ENCODE measurements at regions not wholly inside any gene's neighbourhood (a gene's known extent, or its start where the extent isn't known, plus 50 kb on each side); places are given as distances from the start of the nearest gene placed in this dataset.

DNA sequence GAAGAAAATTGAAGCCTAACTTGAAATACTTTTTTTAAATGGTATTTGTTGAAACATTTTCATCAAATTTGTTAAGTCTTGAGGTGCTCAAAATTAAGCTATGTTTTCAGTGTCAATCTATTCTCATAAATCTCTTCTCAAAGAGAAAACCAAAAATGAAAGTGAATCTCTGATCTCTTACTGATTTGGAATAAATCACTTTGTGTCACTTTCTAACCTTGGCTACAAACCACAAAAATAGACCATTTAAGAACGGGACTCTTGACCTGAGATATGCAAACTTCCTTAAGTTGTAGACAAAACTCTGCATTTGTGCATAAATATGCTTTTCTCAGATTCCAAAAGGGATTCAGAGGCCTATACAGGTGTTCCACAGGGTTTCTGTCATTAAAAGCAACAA, 192.9 kb downstream of the SEC23A start (continued):
- TF ChIP-seq, protein P1, sequence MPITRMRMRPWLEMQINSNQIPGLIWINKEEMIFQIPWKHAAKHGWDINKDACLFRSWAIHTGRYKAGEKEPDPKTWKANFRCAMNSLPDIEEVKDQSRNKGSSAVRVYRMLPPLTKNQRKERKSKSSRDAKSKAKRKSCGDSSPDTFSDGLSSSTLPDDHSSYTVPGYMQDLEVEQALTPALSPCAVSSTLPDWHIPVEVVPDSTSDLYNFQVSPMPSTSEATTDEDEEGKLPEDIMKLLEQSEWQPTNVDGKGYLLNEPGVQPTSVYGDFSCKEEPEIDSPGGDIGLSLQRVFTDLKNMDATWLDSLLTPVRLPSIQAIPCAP (CRISPR knock-in tag; IDR thresholded peaks at IDR 0.05): no peak
- TF ChIP-seq, protein P2, sequence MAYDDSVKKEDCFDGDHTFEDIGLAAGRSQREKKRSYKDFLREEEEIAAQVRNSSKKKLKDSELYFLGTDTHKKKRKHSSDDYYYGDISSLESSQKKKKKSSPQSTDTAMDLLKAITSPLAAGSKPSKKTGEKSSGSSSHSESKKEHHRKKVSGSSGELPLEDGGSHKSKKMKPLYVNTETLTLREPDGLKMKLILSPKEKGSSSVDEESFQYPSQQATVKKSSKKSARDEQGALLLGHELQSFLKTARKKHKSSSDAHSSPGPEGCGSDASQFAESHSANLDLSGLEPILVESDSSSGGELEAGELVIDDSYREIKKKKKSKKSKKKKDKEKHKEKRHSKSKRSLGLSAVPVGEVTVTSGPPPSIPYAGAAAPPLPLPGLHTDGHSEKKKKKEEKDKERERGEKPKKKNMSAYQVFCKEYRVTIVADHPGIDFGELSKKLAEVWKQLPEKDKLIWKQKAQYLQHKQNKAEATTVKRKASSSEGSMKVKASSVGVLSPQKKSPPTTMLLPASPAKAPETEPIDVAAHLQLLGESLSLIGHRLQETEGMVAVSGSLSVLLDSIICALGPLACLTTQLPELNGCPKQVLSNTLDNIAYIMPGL (CRISPR knock-in tag; IDR thresholded peaks at IDR 0.05): no peak
- TF ChIP-seq, protein P3, sequence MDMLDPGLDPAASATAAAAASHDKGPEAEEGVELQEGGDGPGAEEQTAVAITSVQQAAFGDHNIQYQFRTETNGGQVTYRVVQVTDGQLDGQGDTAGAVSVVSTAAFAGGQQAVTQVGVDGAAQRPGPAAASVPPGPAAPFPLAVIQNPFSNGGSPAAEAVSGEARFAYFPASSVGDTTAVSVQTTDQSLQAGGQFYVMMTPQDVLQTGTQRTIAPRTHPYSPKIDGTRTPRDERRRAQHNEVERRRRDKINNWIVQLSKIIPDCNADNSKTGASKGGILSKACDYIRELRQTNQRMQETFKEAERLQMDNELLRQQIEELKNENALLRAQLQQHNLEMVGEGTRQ (CRISPR knock-in tag; IDR thresholded peaks at IDR 0.05): no peak
- TF ChIP-seq SMAD4 (CRISPR knock-in tag; IDR thresholded peaks at IDR 0.05): no peak
- no peak for TF ChIP-seq ZNF396 (CRISPR knock-in tag; IDR thresholded peaks at IDR 0.05; ENCODE audit: borderline replicate concordance)
- no peak for TF ChIP-seq FOXP1 (CRISPR knock-in tag; IDR thresholded peaks at IDR 0.05; ENCODE audit: borderline replicate concordance)
- no peak for TF ChIP-seq FOXK1 (CRISPR knock-in tag; IDR thresholded peaks at IDR 0.05)
- TF ChIP-seq ZNF232 (CRISPR knock-in tag; IDR thresholded peaks at IDR 0.05): no peak

DNA sequence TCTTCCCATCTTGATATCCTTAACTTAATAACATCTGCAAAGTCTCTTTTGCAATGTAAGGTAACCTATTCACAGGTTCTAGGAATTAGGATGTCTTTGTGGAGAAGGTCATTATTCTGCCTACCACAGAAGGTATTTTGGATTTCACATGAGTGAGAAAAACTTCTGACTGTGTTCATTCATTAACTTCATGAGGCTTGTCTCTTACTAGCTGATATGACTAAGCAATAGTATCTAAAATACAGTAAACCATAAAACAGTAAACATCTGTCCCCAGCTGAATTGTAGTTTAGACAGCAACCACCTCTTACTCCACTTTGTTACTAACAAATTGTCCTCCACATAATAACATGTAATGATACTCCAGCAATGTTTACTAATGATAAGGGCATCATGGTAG, 198.1 kb downstream of the SEC23A start:
- no peak for DNase-seq (ENCODE audit: low spot score)
- no peaks in the 10 kb centered on the region for H3K27me3 Mint-ChIP-seq (ENCODE audit: low read depth)
- CTCF ChIA-PET: no interaction called here

DNA sequence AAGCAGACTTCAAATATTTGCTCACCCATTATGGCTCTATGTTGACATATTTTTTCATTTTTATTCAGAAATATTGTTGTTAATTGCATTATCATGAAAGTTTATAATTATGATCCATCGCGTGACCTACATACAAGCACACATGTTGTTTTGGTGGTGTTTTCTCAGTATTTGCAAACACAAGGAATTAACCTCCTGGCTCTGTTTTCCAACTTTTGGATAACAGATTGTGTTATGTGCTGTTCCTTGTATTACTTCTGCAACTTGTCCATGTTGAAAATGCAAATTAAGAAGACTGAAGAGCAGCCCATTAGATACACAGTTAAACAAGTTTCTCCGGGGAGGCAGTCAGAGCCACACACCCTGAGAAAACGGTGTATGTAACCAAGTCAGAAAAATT, 201.2 kb downstream of the SEC23A start:
- CTCF ChIA-PET: no interaction called here
- Mint-ChIP-seq H3K27ac (no peak overlapping the region), H3K4me3 (no peak overlapping the region), H3K4me1 (no peaks in the 10 kb centered on the region), H3K9me3 (no peaks in the 10 kb centered on the region), H3K27me3 (ENCODE audit: low read depth) (no peaks in the 10 kb centered on the region), H3K36me3 (no peaks in the 10 kb centered on the region)
- DNase-seq (ENCODE audit: low spot score) (no peak), ATAC-seq (no peak)
- POLR2A ChIA-PET: no interaction called here
- TF ChIP-seq RORB (CRISPR knock-in tag; IDR thresholded peaks at IDR 0.05) (no peak), FOXP1 (CRISPR knock-in tag; IDR thresholded peaks at IDR 0.05; ENCODE audit: borderline replicate concordance) (no peak)

More for the DNA sequence above, 198.1 kb downstream of the SEC23A start:
- TF ChIP-seq, protein P1 (CRISPR knock-in tag; IDR thresholded peaks at IDR 0.05): no peak
- TF ChIP-seq GRHL2 (CRISPR knock-in tag; IDR thresholded peaks at IDR 0.05; ENCODE audit: insufficient replicate concordance, severe bottlenecking) (no peak), SMAD4 (CRISPR knock-in tag; IDR thresholded peaks at IDR 0.05) (no peak), ZBTB21 (CRISPR knock-in tag; IDR thresholded peaks at IDR 0.05; ENCODE audit: borderline replicate concordance) (no peak)
- H3K4me1 Mint-ChIP-seq: no peaks in the 10 kb centered on the region
- ATAC-seq: no peak
- POLR2A ChIA-PET: no interaction called here
- H3K36me3 Mint-ChIP-seq: no peaks in the 10 kb centered on the region
- no peak overlapping the region for H3K4me3 Mint-ChIP-seq
- H3K27ac Mint-ChIP-seq: no peak overlapping the region
- no peaks in the 10 kb centered on the region for H3K9me3 Mint-ChIP-seq

DNA sequence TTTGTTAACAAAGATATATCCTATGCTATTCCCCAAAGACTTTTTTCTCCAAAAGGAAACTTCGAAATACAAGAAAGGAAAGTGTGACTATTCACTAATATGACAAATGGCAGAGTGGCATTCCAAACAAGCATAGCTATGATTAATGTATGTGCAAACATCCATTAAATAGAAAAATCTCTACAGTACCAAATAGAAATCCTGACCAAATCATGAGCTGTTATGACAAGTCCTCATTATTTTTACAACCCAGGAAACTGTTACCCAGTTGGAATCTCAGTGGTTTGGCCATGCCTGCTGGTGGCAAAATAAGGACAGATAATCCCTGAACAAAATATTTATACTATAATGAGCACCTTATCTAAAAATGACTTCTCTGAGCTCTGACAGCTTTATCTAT, 202.1 kb downstream of the SEC23A start:
- H3K27me3 Mint-ChIP-seq (ENCODE audit: low read depth): no peaks in the 10 kb centered on the region
- ATAC-seq: no peak
- H3K36me3 Mint-ChIP-seq: no peaks in the 10 kb centered on the region
- no peaks in the 10 kb centered on the region for H3K9me3 Mint-ChIP-seq
- no peaks in the 10 kb centered on the region for H3K4me1 Mint-ChIP-seq
- TF ChIP-seq, protein P4, sequence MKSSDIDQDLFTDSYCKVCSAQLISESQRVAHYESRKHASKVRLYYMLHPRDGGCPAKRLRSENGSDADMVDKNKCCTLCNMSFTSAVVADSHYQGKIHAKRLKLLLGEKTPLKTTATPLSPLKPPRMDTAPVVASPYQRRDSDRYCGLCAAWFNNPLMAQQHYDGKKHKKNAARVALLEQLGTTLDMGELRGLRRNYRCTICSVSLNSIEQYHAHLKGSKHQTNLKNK (CRISPR knock-in tag; IDR thresholded peaks at IDR 0.05): no peak
- no peak for TF ChIP-seq CBFB (CRISPR knock-in tag; IDR thresholded peaks at IDR 0.05; ENCODE audit: low read depth)
- no peak for TF ChIP-seq TCF7 (CRISPR knock-in tag; IDR thresholded peaks at IDR 0.05; ENCODE audit: low read depth)
- no peak for TF ChIP-seq CREM (CRISPR knock-in tag; IDR thresholded peaks at IDR 0.05)
- ChIA-PET POLR2A (no interaction called here), CTCF (no interaction called here)
- DNase-seq (ENCODE audit: low spot score): no peak
- H3K27ac Mint-ChIP-seq: no peak overlapping the region
- no peak overlapping the region for H3K4me3 Mint-ChIP-seq

Data from WTC11 (cell line).